NT2/D1 (cell line): ENCODE measurements at regions not wholly inside any gene's neighbourhood (a gene's known extent, or its start where the extent isn't known, plus 50 kb on each side); places are given as distances from the start of the nearest gene placed in this dataset.

Source experiments
- YY1 ChIP-seq: IDR thresholded peaks from 2 replicates; pipeline ENCODE4 v1.6.1; 2011; ENCODE audit not compliant: insufficient read length, insufficient read depth
- ZNF274 ChIP-seq: IDR thresholded peaks from 2 replicates; pipeline ENCODE4 v1.6.1; 2011; ENCODE audit warnings: mild to moderate bottlenecking, low read depth, low read length

DNA sequence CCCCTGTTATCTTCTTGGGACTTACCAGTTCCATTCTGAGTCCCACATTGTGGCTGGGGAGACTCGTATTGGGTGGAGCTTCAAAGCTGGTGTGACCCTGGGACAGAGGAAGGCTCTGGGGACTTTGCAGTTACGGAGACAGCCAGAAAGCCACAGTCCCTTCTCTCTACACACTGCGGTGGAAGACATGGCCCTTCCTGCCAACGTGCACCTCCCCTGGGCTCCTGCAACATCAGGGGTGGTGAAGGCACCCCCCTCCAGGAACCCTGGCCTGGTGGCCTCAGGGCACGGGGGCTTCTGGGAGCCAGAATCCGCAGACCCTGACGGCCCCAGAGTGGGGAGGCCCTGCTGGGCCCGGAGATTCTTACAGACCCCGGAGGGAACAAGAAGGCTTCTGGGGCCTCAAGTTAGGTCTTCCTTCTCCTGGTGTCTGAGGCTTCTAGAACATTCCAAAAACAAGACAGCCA lies 113.0 kb downstream of the SIK1 start:
- TF ChIP-seq YY1: no peak
- TF ChIP-seq ZNF274: no peak
